ENCODE measurements at regions not wholly inside any gene's neighbourhood (a gene's known extent, or its start where the extent isn't known, plus 50 kb on each side); places are given as distances from the start of the nearest gene placed in this dataset.

DNA sequence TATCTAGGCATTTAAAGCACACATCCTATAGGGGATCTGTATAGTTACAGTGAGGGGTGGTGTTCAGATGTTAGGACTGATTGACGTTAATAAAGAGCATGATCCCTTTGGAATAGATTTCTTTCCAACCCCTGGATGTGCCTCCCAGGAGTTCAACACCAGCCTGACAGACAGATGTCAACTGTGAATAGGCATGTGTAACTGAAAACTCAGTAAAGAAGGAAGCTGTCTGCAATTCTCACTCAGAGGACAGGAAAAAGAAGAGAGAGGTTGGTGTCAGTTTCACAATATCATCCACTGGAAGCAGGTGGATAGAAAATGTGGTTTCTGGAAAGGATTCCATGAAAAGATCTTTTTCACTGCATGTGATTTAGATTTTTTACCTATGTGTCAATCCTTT, 396.3 kb downstream of the NSUN3 start:
- H4K20me1 ChIP-seq (ENCODE audit: low read depth, low read length), result no peaks in the 10 kb centered on the region
- H3K79me2 ChIP-seq (ENCODE audit: insufficient read depth, low read length), result no peaks in the 10 kb centered on the region
- no peak overlapping the region for H2AFZ ChIP-seq (ENCODE audit: low read depth, low read length, severe bottlenecking)
- H3K4me2 ChIP-seq (ENCODE audit: low read depth, low read length, poor library complexity, severe bottlenecking), result no peak overlapping the region
- no peaks in the 10 kb centered on the region for H3K36me3 ChIP-seq (ENCODE audit: low read length)
- H3K9me3 ChIP-seq (ENCODE audit: insufficient read depth, low read length), result no peaks in the 10 kb centered on the region
- H3K9ac ChIP-seq (ENCODE audit: low read length), result no peak overlapping the region
- no peak overlapping the region for H3K27ac ChIP-seq (ENCODE audit: low read depth, low read length)
- H3F3A ChIP-seq (ENCODE audit: insufficient read depth), result no peaks in the 10 kb centered on the region
- H3K4me3 ChIP-seq (ENCODE audit: insufficient read depth, low read length, poor library complexity, severe bottlenecking), result no peak overlapping the region
- TF ChIP-seq, protein P1, sequence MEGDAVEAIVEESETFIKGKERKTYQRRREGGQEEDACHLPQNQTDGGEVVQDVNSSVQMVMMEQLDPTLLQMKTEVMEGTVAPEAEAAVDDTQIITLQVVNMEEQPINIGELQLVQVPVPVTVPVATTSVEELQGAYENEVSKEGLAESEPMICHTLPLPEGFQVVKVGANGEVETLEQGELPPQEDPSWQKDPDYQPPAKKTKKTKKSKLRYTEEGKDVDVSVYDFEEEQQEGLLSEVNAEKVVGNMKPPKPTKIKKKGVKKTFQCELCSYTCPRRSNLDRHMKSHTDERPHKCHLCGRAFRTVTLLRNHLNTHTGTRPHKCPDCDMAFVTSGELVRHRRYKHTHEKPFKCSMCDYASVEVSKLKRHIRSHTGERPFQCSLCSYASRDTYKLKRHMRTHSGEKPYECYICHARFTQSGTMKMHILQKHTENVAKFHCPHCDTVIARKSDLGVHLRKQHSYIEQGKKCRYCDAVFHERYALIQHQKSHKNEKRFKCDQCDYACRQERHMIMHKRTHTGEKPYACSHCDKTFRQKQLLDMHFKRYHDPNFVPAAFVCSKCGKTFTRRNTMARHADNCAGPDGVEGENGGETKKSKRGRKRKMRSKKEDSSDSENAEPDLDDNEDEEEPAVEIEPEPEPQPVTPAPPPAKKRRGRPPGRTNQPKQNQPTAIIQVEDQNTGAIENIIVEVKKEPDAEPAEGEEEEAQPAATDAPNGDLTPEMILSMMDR (IDR thresholded peaks at IDR 0.05; ENCODE audit: insufficient read depth, low read length, poor library complexity, severe bottlenecking), result no peak
- TF ChIP-seq EZH2phosphoT487 (conservative IDR thresholded peaks at IDR 0.05; ENCODE audit: low read length), result no peak
- H3K27me3 ChIP-seq (ENCODE audit: low read length), result no peaks in the 10 kb centered on the region
- H3K9me2 ChIP-seq (replicated peaks; ENCODE audit: insufficient read depth, low read length), result no peaks in the 10 kb centered on the region

DNA sequence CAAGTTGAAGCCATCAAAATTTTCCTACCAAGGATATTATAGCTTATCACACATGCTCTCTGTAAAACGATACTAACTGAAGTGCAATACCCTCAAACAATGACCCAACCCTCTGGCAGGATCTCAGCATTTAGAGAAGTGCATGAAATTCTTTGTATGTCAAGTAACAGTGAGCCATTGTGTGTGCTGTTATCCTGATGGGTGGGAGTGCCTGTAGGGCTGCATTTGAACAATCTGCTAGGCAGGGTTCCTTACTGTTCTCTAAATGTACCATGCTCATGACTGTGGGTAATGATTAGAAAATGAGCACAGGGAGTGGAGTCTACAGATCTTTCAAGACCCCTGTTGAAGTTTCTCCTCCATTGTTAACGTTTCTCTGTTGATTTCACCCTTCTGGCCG, 398.1 kb downstream of the NSUN3 start:
- H3F3A ChIP-seq (ENCODE audit: insufficient read depth), result no peaks in the 10 kb centered on the region
- no peak overlapping the region for H2AFZ ChIP-seq (ENCODE audit: low read depth, low read length, severe bottlenecking)
- H3K79me2 ChIP-seq (ENCODE audit: insufficient read depth, low read length), result no peaks in the 10 kb centered on the region
- H3K9me2 ChIP-seq (replicated peaks; ENCODE audit: insufficient read depth, low read length), result no peaks in the 10 kb centered on the region
- H3K4me3 ChIP-seq (ENCODE audit: insufficient read depth, low read length, poor library complexity, severe bottlenecking), result no peak overlapping the region
- H3K4me2 ChIP-seq (ENCODE audit: low read depth, low read length, poor library complexity, severe bottlenecking), result no peak overlapping the region
- no peak overlapping the region for H3K27ac ChIP-seq (ENCODE audit: low read depth, low read length)
- H4K20me1 ChIP-seq (ENCODE audit: low read depth, low read length), result no peaks in the 10 kb centered on the region
- H3K9me3 ChIP-seq (ENCODE audit: insufficient read depth, low read length), result no peaks in the 10 kb centered on the region
- no peak overlapping the region for H3K9ac ChIP-seq (ENCODE audit: low read length)
- no peaks in the 10 kb centered on the region for H3K27me3 ChIP-seq (ENCODE audit: low read length)
- no peaks in the 10 kb centered on the region for H3K36me3 ChIP-seq (ENCODE audit: low read length)
- TF ChIP-seq EZH2phosphoT487 (conservative IDR thresholded peaks at IDR 0.05; ENCODE audit: low read length), result no peak
- TF ChIP-seq, protein P1 (IDR thresholded peaks at IDR 0.05; ENCODE audit: insufficient read depth, low read length, poor library complexity, severe bottlenecking), result no peak

DNA sequence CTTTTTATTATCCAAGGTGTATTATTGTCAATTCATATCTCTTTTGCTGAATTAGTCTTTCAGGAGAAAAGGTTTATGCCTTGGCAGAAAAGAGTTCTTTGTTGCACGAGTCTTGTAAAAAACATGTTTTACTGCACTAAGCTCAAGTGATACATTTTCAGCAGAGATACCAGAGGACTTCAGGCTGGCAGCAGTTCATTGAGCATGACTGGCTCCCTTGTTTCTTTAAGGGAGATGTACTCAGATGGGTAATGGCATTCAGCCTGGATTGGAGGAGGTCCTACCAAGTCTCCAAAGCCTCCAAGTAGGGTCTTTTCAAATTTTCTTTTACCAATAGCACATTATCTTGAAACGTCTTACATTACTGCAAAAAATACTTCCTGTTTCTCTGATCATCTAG, 400.1 kb downstream of the NSUN3 start:
- no peaks in the 10 kb centered on the region for H4K20me1 ChIP-seq (ENCODE audit: low read depth, low read length)
- no peak overlapping the region for H2AFZ ChIP-seq (ENCODE audit: low read depth, low read length, severe bottlenecking)
- no peaks in the 10 kb centered on the region for H3K9me2 ChIP-seq (replicated peaks; ENCODE audit: insufficient read depth, low read length)
- no peaks in the 10 kb centered on the region for H3K36me3 ChIP-seq (ENCODE audit: low read length)
- no peak overlapping the region for H3K9ac ChIP-seq (ENCODE audit: low read length)
- no peaks in the 10 kb centered on the region for H3F3A ChIP-seq (ENCODE audit: insufficient read depth)
- H3K27me3 ChIP-seq (ENCODE audit: low read length), result no peaks in the 10 kb centered on the region
- H3K4me2 ChIP-seq (ENCODE audit: low read depth, low read length, poor library complexity, severe bottlenecking), result no peak overlapping the region
- no peak overlapping the region for H3K27ac ChIP-seq (ENCODE audit: low read depth, low read length)
- H3K4me3 ChIP-seq (ENCODE audit: insufficient read depth, low read length, poor library complexity, severe bottlenecking), result no peak overlapping the region
- H3K79me2 ChIP-seq (ENCODE audit: insufficient read depth, low read length), result no peaks in the 10 kb centered on the region
- H3K9me3 ChIP-seq (ENCODE audit: insufficient read depth, low read length), result no peaks in the 10 kb centered on the region
- TF ChIP-seq, protein P1 (IDR thresholded peaks at IDR 0.05; ENCODE audit: insufficient read depth, low read length, poor library complexity, severe bottlenecking), result no peak
- TF ChIP-seq EZH2phosphoT487 (conservative IDR thresholded peaks at IDR 0.05; ENCODE audit: low read length), result no peak
